ENCODE measurements at regions not wholly inside any gene's neighbourhood (a gene's known extent, or its start where the extent isn't known, plus 50 kb on each side); places are given as distances from the start of the nearest gene placed in this dataset.

GRCh38 chr1:98051065-98051675 lies 130.3 kb upstream of the DPYD start:
- TF ChIP-seq CTCF (IDR thresholded peaks at IDR 0.05): peak in 3 of 4 experiments; percentile 56 to 75 (median 59)
- TF ChIP-seq EP300 (IDR thresholded peaks at IDR 0.05): no peak
